BE2C (cell line): ENCODE measurements at regions not wholly inside any gene's neighbourhood (a gene's known extent, or its start where the extent isn't known, plus 50 kb on each side); places are given as distances from the start of the nearest gene placed in this dataset.

Source experiments
- DNase-seq: peaks from one replicate; pipeline ENCODE4 v3.0.0-alpha.2; 2020
- H3K27me3 ChIP-seq: fragments of 250-450 bp; sonication (Bioruptor Pico); 2 replicates; pipeline ENCODE4 v1.5.1; 2020; ENCODE audit warnings: mild to moderate bottlenecking
- H3K36me3 ChIP-seq: fragments of 250-450 bp; sonication (Bioruptor Pico); 2 replicates; pipeline ENCODE4 v1.5.1; 2020; ENCODE audit warnings: mild to moderate bottlenecking
- H3K4me1 ChIP-seq: fragments of 250-450 bp; sonication (Bioruptor Pico); 2 replicates; pipeline ENCODE4 v1.5.1; 2020
- H3K4me3 ChIP-seq: 2 replicates; pipeline ENCODE4 v1.5.1; 2011; ENCODE audit warnings: low read depth, low read length
- H3K9me3 ChIP-seq: fragments of 250-450 bp; sonication (Bioruptor Pico); 2 replicates; pipeline ENCODE4 v1.5.1; 2020
- CTCF ChIP-seq: IDR thresholded peaks from 2 replicates; pipeline ENCODE4 v1.5.1; 2012; ENCODE audit warnings: mild to moderate bottlenecking, low read depth, low read length

- no peak for DNase-seq
- no peaks in the 10 kb centered on the region for H3K4me1 ChIP-seq
- H3K27me3 ChIP-seq: no peaks in the 10 kb centered on the region
- no peak overlapping the region for H3K4me3 ChIP-seq
- H3K9me3 ChIP-seq: no peaks in the 10 kb centered on the region
- TF ChIP-seq CTCF: no peak
- H3K36me3 ChIP-seq: no peaks in the 10 kb centered on the region
Observed at GRCh38 chrX:79440336-79440735, 73.2 kb upstream of the ITM2A start.
